ENCODE measurements at regions not wholly inside any gene's neighbourhood (a gene's known extent, or its start where the extent isn't known, plus 50 kb on each side); places are given as distances from the start of the nearest gene placed in this dataset.

- intact Hi-C loops (cut with DNase I; ENCODE audit: low total_unique reads): no loop called here
- DNase-seq: no peak
- H3K4me1 ChIP-seq: no peaks in the 10 kb centered on the region
- H3K27ac ChIP-seq: no peak overlapping the region
- no peaks in the 10 kb centered on the region for H3K9me3 ChIP-seq
- TF ChIP-seq POLR2A (IDR thresholded peaks at IDR 0.05): no peak
- TF ChIP-seq, protein P1, sequence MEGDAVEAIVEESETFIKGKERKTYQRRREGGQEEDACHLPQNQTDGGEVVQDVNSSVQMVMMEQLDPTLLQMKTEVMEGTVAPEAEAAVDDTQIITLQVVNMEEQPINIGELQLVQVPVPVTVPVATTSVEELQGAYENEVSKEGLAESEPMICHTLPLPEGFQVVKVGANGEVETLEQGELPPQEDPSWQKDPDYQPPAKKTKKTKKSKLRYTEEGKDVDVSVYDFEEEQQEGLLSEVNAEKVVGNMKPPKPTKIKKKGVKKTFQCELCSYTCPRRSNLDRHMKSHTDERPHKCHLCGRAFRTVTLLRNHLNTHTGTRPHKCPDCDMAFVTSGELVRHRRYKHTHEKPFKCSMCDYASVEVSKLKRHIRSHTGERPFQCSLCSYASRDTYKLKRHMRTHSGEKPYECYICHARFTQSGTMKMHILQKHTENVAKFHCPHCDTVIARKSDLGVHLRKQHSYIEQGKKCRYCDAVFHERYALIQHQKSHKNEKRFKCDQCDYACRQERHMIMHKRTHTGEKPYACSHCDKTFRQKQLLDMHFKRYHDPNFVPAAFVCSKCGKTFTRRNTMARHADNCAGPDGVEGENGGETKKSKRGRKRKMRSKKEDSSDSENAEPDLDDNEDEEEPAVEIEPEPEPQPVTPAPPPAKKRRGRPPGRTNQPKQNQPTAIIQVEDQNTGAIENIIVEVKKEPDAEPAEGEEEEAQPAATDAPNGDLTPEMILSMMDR (IDR thresholded peaks at IDR 0.05): no peak
- H3K4me3 ChIP-seq: no peak overlapping the region
- H3K36me3 ChIP-seq: no peaks in the 10 kb centered on the region
- no peaks in the 10 kb centered on the region for H3K27me3 ChIP-seq
Measured at GRCh38 chr3:87354398-87354797, 78.0 kb upstream of the POU1F1 start.

DNA sequence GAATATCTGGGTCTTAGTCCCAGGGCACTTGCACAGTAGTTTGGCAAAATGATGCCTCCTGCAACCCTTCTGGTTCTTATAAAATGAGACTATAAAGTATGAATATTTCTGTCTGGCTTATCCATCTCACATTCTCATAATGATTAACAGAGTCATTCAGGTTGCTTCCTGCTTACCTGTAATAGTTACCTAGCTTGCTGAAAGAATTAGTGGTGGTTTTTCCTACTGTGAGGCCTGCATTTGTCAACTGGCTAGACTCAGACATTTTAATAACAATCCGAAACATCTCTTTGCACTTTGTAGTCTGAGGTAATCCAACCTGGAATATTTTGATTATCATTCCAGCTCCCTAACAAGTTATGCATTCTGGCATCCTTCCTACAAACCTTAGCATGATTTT lies 75.6 kb upstream of the POU1F1 start:
- TF ChIP-seq, protein P1 (IDR thresholded peaks at IDR 0.05): no peak
- no peak for TF ChIP-seq POLR2A (IDR thresholded peaks at IDR 0.05)
- Histone ChIP-seq H3K9me3 (no peaks in the 10 kb centered on the region), H3K4me3 (no peak overlapping the region), H3K4me1 (no peaks in the 10 kb centered on the region), H3K36me3 (no peaks in the 10 kb centered on the region), H3K27ac (no peak overlapping the region), H3K27me3 (no peaks in the 10 kb centered on the region)
- intact Hi-C loops (cut with DNase I; ENCODE audit: low total_unique reads): no loop called here
- DNase-seq: no peak

DNA sequence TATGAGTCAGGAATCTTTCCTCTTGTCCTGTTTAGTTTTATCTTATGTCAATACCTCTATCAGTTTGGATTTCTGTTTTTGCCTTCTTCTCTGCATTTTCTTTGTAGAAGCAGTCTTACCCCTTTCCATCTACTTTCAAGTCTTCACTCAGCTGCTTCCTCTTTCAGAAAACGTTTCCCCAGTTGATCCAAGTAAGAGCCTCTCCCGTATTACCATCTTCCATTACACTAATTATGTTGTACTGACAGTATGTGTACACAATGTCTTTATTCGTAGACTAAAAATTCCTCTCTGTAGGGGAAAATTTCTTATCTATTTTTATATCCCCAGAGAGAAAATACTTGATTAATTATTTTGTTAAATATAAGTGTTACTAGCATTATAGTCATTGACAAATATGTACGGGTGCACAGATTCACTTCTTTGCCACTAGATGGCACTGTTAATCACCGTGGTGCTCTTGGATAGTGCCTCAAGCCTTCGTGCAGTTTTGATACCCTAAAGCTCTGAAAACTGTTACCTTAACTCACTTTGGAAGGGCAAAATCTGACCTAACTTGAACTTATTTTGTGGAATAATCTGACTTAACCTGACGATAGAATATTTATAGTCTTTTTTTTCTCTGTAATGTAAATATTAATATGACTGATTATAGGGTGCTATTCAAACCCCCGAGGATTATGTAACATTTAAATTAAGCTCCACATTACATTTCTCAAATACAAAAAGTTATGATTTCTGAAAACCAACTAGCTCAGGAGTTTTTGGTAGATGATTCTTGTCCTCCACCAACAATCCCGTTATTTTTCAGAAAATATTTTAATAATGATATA lies 74.2 kb upstream of the POU1F1 start:
- Histone ChIP-seq H3K9me3 (no peaks in the 10 kb centered on the region), H3K4me3 (no peak overlapping the region), H3K4me1 (no peaks in the 10 kb centered on the region), H3K36me3 (no peaks in the 10 kb centered on the region), H3K27me3 (no peaks in the 10 kb centered on the region), H3K27ac (no peak overlapping the region)
- intact Hi-C loops (cut with DNase I; ENCODE audit: low total_unique reads): no loop called here
- TF ChIP-seq POLR2A (IDR thresholded peaks at IDR 0.05): no peak
- TF ChIP-seq, protein P1 (IDR thresholded peaks at IDR 0.05): peak; percentile 53 to 80 (median 66)
- no peak for DNase-seq

DNA sequence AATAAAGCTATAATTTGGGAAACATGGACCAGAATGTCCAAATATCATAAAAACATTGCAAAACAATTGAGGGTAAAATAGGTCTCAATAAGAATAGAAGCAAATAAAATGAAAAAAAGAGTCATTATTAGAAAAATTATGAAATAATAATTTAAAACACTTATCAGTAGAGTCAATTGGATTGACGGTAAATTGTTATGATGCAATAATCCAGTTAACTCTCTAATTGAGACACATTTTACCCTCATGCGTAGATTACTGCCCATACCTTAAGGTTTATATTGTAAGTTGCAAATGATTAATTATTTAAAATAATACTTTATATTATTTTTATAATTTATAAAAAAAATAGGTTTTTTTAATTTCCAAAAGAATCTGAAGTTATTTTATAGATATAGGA lies 73.4 kb upstream of the POU1F1 start:
- Histone ChIP-seq H3K9me3 (no peaks in the 10 kb centered on the region), H3K36me3 (no peaks in the 10 kb centered on the region), H3K4me3 (no peak overlapping the region), H3K4me1 (no peaks in the 10 kb centered on the region), H3K27me3 (no peaks in the 10 kb centered on the region), H3K27ac (no peak overlapping the region)
- TF ChIP-seq POLR2A (IDR thresholded peaks at IDR 0.05): no peak
- TF ChIP-seq, protein P1 (IDR thresholded peaks at IDR 0.05): no peak
- DNase-seq: no peak
- intact Hi-C loops (cut with DNase I; ENCODE audit: low total_unique reads): no loop called here

GRCh38 chr3:87336761-87337160 lies 60.4 kb upstream of the POU1F1 start:
- no peak overlapping the region for H3K4me3 ChIP-seq
- H3K27ac ChIP-seq: no peak overlapping the region
- no peaks in the 10 kb centered on the region for H3K4me1 ChIP-seq
- H3K36me3 ChIP-seq: no peaks in the 10 kb centered on the region
- no peak for DNase-seq
- no peaks in the 10 kb centered on the region for H3K27me3 ChIP-seq
- TF ChIP-seq POLR2A (IDR thresholded peaks at IDR 0.05): no peak
- TF ChIP-seq, protein P1 (IDR thresholded peaks at IDR 0.05): no peak
- H3K9me3 ChIP-seq: no peaks in the 10 kb centered on the region
- intact Hi-C loops (cut with DNase I; ENCODE audit: low total_unique reads): no loop called here
